Caco-2 (cell line): ENCODE measurements at regions not wholly inside any gene's neighbourhood (a gene's known extent, or its start where the extent isn't known, plus 50 kb on each side); places are given as distances from the start of the nearest gene placed in this dataset.

Source experiments
- BruUV-seq: library from RNA; stranded (reverse); fragments of 400-500 nt; replicated peaks from 2 replicates; lab custom pipeline; 2021; lab: Mats Ljungman, UMichigan
- CTCF ChIA-PET: fragments of 300-600 bp; sonication (Branson Sonifier 250); formaldehyde crosslinking; loops from one replicate; lab custom pipeline; 2022; ENCODE audit warnings: antibody characterized with exemption; lab: Charles Lee
- POLR2A ChIA-PET: fragments of 300-600 bp; sonication (Branson Sonifier 250); formaldehyde crosslinking; loops from one replicate; lab custom pipeline; 2022; ENCODE audit warnings: antibody characterized with exemption; lab: Charles Lee
- DNase-seq, 2 experiments: peaks; one replicate each; pipeline versions ENCODE4 v3.0.0 to v3.0.0-alpha.2; 2020 to 2022
- H3K27me3 ChIP-seq: replicated peaks from 2 replicates; pipeline ENCODE4 v1.6.0; 2011; ENCODE audit warnings: low read length; ENCODE audit not compliant: control insufficient read depth, insufficient read depth
- H3K36me3 ChIP-seq: 2 replicates; pipeline ENCODE4 v1.5.1; 2011; ENCODE audit warnings: low read length; ENCODE audit not compliant: control insufficient read depth, insufficient read depth
- H3K4me1 ChIP-seq: fragments of 250-450 bp; sonication (Bioruptor Pico); 2 replicates; pipeline ENCODE4 v1.5.1; 2020; ENCODE audit warnings: mild to moderate bottlenecking
- H3K4me3 ChIP-seq: 2 replicates; pipeline ENCODE4 v1.5.1; 2011; ENCODE audit warnings: low read depth, mild to moderate bottlenecking, control low read depth, low read length
- H3K9me3 ChIP-seq: fragments of 250-450 bp; sonication (Bioruptor Pico); 2 replicates; pipeline ENCODE4 v1.5.1; 2020; ENCODE audit warnings: mild to moderate bottlenecking, moderate library complexity
- H3K27ac Mint-ChIP-seq: one replicate; pipeline ENCODE4 v1.8.0; 2022; ENCODE audit warnings: mixed read lengths; ENCODE audit not compliant: unreplicated experiment
- H3K27me3 Mint-ChIP-seq: one replicate; pipeline ENCODE4 v1.8.0; 2022; ENCODE audit warnings: mixed read lengths; ENCODE audit not compliant: insufficient read depth, unreplicated experiment
- H3K36me3 Mint-ChIP-seq: one replicate; pipeline ENCODE4 v1.8.0; 2022; ENCODE audit warnings: mild to moderate bottlenecking, mixed read lengths; ENCODE audit not compliant: insufficient read depth, unreplicated experiment
- H3K4me1 Mint-ChIP-seq: one replicate; pipeline ENCODE4 v1.8.0; 2022; ENCODE audit warnings: low read depth, mixed read lengths; ENCODE audit not compliant: unreplicated experiment
- H3K4me3 Mint-ChIP-seq: one replicate; pipeline ENCODE4 v1.8.0; 2022; ENCODE audit warnings: mild to moderate bottlenecking, moderate library complexity, mixed read lengths; ENCODE audit not compliant: unreplicated experiment
- H3K9me3 Mint-ChIP-seq: one replicate; pipeline ENCODE4 v1.8.0; 2022; ENCODE audit warnings: mixed read lengths; ENCODE audit not compliant: unreplicated experiment
- CTCF ChIP-seq, 2 experiments: fragments of 200-600 bp in 1 of 2; IDR thresholded peaks; 1 replicate in 1 of 2; 2 replicates in 1 of 2; pipeline versions ENCODE4 v1.5.1 to v1.8.0; 2011 to 2022; ENCODE audit warnings: antibody characterized with exemption in 1 of 2, control low read depth in 1 of 2, inconsistent platforms in 1 of 2, low read depth in 1 of 2, low read length in 1 of 2, mild to moderate bottlenecking in 1 of 2, moderate library complexity in 1 of 2; ENCODE audit not compliant: insufficient read depth in 1 of 2, severe bottlenecking in 1 of 2, unreplicated experiment in 1 of 2
- intact Hi-C: fragments of 100-400 bp; cut with micrococcal nuclease; formaldehyde crosslinking; loops from one replicate; pipeline ENCODE4 v1.10.0; 2022; ENCODE audit not compliant: unreplicated experiment

- H3K36me3 Mint-ChIP-seq = peaks cover 6% of the 10 kb centered on the region
- no peak for TF ChIP-seq CTCF (IDR thresholded peaks at IDR 0.05; ENCODE audit: insufficient read depth in 1 of 2, low read depth in 1 of 2, low read length in 1 of 2, severe bottlenecking in 1 of 2, unreplicated experiment in 1 of 2)
- peaks cover 40% of the 10 kb centered on the region for H3K4me1 Mint-ChIP-seq
- ChIA-PET POLR2A (no interaction called here), CTCF (interaction anchor here (0.7 kb wide), 1 partner anchor 158 kb away, joined by 3 read pairs; no protein-coding TSS in a partner anchor)
- no TSS peak for BruUV-seq
- H3K9me3 Mint-ChIP-seq = no peaks in the 10 kb centered on the region
- no peak for DNase-seq
- Histone ChIP-seq H3K9me3 (no peaks in the 10 kb centered on the region), H3K36me3 (no peaks in the 10 kb centered on the region), H3K4me3 (no peak overlapping the region), H3K27me3 (no peaks in the 10 kb centered on the region; the same call in 1 of the 2 replicates), H3K4me1 (peaks cover 55% of the 10 kb centered on the region)
- no peak overlapping the region for H3K4me3 Mint-ChIP-seq
- H3K27me3 Mint-ChIP-seq = no peaks in the 10 kb centered on the region
- peak overlapping the region; percentile 0 for H3K27ac Mint-ChIP-seq
- intact Hi-C loops = no loop called here
Observed at GRCh38 chr5:56465769-56466135, 232.6 kb upstream of the ANKRD55 start.

GRCh38 chr5:56464935-56465768 is 232.0 kb upstream of the ANKRD55 start:
- no peaks in the 10 kb centered on the region for H3K27me3 Mint-ChIP-seq
- Histone ChIP-seq H3K27me3 (no peaks in the 10 kb centered on the region; the same call in 1 of the 2 replicates), H3K36me3 (no peaks in the 10 kb centered on the region), H3K9me3 (no peaks in the 10 kb centered on the region), H3K4me3 (no peak overlapping the region), H3K4me1 (peaks cover 57% of the 10 kb centered on the region)
- no peak overlapping the region for H3K4me3 Mint-ChIP-seq
- H3K27ac Mint-ChIP-seq = peak overlapping the region; percentile 0
- H3K4me1 Mint-ChIP-seq = peaks cover 46% of the 10 kb centered on the region
- ChIA-PET CTCF (interaction anchor here (0.7 kb wide), 1 partner anchor 157 kb away, joined by 3 read pairs; no protein-coding TSS in a partner anchor), POLR2A (no interaction called here)
- no TSS peak for BruUV-seq
- no peak for TF ChIP-seq CTCF (IDR thresholded peaks at IDR 0.05; ENCODE audit: insufficient read depth in 1 of 2, low read depth in 1 of 2, low read length in 1 of 2, severe bottlenecking in 1 of 2, unreplicated experiment in 1 of 2)
- H3K9me3 Mint-ChIP-seq = no peaks in the 10 kb centered on the region
- H3K36me3 Mint-ChIP-seq = peaks cover 6% of the 10 kb centered on the region
- no peak for DNase-seq
- intact Hi-C loops = no loop called here

GRCh38 chr5:56463944-56464571 is 230.9 kb upstream of the ANKRD55 start:
- H3K9me3 Mint-ChIP-seq = no peaks in the 10 kb centered on the region
- peaks cover 6% of the 10 kb centered on the region for H3K36me3 Mint-ChIP-seq
- no peak for DNase-seq
- no peak for TF ChIP-seq CTCF (IDR thresholded peaks at IDR 0.05; ENCODE audit: insufficient read depth in 1 of 2, low read depth in 1 of 2, low read length in 1 of 2, severe bottlenecking in 1 of 2, unreplicated experiment in 1 of 2)
- POLR2A ChIA-PET = no interaction called here
- Histone ChIP-seq H3K36me3 (no peaks in the 10 kb centered on the region), H3K27me3 (no peaks in the 10 kb centered on the region), H3K9me3 (no peaks in the 10 kb centered on the region), H3K4me3 (no peak overlapping the region), H3K4me1 (peaks cover 61% of the 10 kb centered on the region)
- BruUV-seq = no TSS peak
- H3K27ac Mint-ChIP-seq = peak overlapping the region; percentile 64
- peaks cover 48% of the 10 kb centered on the region for H3K4me1 Mint-ChIP-seq
- H3K4me3 Mint-ChIP-seq = no peak overlapping the region
- CTCF ChIA-PET = no interaction called here
- intact Hi-C loops = no loop called here
- no peaks in the 10 kb centered on the region for H3K27me3 Mint-ChIP-seq
